ENCODE measurements at regions not wholly inside any gene's neighbourhood (a gene's known extent, or its start where the extent isn't known, plus 50 kb on each side); places are given as distances from the start of the nearest gene placed in this dataset.

DNA sequence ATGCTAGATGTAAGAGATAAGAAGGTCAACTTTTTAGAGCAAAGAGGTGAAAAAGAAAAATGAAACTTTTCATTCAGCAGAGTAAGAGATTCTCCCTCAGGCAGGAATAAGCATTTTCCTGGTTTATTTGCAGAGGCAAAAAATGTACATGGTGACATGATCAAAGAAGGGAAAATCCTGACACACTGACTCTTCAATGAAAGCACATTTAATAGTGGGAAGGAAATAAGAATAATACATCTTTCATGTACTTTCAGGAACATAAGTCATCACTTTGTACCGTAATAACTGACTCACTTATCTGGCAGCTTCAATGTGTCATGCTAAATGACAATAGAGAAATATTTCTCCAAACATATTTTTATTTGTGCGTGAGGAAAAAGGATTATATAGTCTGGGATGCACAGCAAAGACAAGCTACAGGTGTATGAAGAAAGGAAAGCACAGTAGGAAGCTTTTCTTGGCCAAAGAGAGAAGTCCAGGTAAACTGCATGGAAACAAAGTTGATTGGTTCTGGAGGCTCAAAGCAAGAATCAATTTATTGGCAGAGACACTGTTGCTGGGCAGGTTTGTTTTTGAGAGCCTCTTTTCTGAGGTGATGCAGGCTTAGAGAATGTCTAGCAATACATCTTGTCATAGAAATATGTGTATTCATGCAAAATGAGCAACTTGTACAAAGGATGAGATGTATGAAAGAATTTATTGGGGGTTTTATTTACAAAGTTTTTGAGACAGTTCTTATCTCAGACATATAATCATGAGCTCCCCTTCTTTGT is 1409.0 kb downstream of the PLA2G4A start:
- no peak for DNase-seq

DNA sequence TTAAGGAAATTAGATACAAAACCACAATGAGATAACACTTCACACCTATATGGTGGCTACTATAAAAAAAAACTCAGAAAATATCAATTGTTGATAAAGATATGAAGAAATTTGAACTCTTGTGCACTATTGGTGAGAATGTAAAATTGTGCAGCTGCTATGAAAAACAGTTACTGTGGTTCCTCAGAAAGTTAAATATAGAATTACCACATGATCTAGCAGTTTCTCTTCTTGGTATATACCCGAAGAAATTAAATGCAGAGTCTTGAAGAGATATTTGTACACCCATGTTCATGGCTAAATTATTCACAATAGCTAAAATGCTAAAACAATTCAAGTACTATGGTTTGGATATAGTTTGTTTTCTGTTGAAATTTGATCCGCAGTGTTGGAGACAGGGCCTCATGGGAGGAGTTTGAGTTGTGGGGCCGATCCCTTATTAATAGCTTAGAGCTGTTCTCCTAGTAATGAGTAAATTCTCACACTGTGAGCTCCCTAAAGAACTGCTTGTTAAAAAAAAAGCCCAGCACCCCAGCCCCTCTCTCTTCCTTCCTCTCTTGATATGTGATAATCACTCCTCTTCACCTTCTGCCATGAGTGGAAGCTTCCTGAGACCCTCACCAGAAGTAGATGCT is 1412.1 kb downstream of the PLA2G4A start:
- no peak for DNase-seq

DNA sequence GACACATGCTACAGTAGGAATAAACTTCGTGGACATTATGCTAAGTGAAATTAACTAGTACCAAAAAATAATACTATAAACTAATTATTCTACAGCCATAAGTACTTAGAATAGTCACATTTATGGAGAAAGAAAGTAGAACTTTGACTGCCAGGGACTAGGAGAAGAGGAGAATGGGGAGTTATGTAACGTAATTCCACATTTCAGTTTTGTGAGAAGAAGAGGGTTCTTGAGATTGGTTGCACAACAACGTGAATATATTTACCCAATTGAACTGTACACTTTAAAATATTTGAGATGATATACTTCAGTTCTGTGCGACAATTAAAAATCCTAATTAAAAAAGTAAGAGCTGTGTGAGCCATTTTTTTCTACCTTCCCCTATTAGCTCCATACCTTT is 1412.9 kb downstream of the PLA2G4A start:
- no peak for DNase-seq

DNA sequence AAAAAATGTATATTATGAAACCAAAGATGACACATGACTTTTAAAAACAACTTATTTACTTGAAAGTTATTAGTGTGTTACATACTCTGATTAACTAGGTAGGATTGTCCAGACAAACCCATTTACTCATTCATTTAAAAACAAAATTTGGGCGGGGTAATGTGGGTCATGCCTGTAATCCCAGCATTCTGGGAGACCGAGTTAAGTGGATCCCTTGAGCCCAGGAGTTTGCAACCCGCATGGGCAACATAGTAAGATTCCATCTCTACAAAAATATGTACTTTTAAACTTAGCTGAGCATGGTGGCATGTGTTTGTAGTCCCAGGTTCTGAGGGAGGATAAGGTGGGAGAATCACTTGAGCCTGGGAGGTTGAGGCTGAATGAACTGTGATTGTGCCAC is 1414.7 kb downstream of the PLA2G4A start:
- no peak for DNase-seq

DNA sequence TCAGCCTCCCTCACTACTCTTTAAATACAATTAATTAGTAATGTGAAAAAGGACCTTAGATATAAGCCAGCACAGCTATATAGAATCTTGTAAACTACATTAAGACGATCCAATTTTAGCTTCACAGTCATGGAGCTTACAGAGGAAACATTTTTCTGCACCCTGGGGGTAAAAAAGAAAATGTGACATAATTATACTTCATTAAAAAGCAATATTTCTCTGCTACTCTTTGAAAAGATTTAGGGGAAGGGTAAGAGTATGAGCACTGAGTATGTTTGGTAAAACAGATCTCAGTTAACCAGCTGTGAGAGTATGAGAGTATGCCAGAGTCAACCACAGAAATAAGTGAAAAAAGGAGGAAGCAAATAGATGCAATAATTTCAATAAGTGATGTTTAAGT is 1415.9 kb downstream of the PLA2G4A start:
- no peak for DNase-seq

DNA sequence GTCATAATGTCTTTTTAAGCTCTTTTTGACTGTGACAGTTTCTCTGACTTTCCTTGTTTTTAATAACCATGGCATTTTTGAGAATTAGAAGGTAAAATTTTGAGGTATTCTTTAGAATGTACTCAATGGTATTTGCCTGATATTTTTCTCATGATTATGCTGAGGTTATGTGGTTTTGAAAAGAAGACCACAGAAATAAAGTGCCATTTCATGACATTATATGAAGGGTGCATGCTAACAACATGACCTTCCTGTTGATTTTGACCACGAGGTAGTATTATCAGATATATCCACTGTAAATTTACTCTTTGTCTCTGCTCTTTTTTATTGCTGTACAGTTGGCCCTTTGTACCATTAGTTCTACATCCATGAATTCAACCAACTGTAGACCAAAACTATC is 1418.5 kb downstream of the PLA2G4A start:
- no peak for DNase-seq

DNA sequence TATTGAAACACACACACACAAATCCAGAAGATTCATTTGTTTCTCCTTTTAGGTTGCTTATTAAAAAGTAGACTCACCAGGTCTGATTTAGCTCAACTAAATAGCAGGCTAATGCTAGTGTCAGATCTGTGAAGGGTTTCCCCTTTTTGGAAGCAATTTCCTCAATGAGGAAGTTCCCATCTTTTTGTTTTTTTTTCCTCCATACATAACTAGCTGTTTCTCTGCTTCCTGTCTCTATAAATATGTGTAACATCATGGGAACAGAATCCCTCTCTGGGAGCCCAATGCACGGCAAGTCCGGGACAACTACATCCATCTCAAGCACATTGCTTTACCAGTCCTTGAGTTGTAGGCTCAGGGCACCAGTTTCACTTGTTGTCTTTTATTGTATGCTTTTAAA is 1421.1 kb downstream of the PLA2G4A start:
- DNase-seq, result no peak

DNA sequence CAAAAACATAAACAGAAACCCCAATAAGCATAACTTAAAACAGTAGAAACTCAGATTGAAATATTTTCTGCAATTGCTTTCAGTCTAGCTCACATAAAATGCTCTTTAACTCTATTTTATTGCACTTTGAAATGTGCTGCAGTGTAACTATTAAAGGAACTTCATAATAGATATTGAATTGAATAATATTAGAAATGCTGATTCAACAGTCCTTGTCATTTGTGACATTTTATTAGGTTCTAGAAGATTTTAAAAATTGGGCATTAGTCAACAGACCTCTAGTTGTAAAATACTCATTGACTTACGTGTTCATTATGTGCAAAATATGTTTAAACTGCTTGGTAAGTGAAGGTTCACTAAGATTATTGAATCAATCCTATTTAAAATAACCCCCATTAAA is 1422.3 kb downstream of the PLA2G4A start:
- no peak for DNase-seq

DNA sequence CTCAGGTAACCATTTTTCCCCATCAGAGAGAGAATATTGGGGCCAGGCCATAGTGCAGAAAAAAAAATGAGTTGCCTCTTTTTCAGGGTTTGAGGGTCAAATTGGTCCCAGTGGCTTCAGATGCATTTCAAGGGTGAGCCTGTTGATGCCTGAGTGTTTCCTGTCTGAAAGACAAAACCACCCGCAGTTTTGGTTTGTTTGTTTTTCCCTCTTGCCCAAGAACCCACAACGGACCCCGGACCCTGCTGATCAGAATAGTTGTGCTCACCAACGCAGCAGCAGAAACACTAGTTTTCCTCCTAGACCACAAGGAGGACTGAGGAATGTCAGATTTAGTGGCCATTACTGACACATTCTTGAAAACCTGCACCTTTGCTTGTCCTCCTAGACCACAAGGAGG is 1433.1 kb downstream of the PLA2G4A start:
- no peak for DNase-seq

DNA sequence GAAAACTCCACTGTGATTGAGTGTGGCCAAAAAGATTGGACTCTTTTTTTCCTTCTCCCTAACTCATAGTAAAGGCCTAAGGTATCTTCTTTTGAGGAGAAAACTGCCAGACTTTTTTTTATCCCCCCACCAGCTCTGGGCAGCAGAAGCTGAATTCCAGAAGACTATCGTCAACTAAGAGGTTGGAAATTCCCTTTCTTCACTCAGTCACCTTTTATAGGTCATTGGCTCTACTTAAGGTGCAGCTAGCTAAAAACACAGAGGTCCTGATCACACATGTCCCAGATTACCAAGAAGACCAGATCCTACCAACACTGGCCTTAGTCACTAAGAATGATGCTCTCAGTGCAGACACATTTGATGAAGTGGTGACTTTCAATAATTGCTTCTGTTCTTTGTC is 1441.2 kb downstream of the PLA2G4A start:
- DNase-seq, result no peak

DNA sequence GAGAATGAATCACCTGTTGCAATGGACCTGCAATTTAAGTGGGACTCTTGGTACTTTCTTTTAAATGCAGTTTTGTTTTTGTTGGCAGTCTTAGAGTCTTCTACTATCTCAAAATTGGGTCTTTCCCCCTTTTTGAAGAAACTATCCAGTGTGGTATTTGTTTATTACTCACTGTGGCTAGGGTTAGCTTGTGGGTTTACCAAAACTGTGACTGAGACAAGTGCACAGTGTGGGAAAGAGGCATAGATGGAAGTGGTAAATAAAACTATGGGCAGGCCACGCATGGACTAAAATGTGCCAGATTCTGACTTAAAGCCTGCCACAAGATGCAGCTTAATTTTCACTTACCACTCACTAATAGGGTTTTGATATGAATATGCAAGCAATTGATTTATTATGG is 1441.7 kb downstream of the PLA2G4A start:
- no peak for DNase-seq

DNA sequence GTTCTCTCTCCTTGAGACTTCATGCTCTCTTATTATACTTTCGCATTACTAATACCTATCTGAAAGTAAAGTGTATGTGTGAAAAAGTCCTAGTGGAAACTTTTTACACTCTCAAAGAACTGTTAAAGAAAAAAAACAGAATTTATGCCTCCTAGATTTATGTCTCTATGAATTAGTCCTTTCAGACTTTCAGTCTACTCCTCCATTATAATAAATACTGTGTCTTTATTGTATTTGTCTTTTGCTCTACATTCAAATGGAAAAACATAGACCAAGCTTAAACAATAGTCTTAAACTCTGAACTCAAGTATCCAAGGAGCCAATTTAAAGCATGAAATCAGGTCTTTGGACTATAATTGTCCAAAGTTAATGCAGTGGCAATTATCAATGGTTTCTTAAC is 1449.0 kb downstream of the PLA2G4A start:
- DNase-seq, result no peak

DNA sequence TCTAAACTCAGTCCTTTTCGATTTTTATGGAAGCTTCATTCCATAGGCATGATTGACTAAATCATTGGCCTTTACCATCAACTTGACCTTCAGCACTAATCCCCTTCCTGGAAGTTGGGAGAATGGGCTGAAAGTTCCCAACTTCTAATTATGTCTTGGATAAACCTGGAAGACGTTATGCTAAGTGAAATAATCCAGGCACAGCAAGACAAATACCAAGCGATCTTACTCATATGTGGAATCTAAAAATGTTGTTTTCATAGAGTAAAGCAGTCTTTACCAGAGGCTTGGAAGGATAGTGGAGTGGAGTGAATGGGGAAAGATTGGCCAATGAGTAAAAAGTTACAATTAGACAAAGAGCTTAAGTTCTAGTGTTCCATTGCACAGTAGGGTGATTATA is 1453.2 kb downstream of the PLA2G4A start:
- DNase-seq, result no peak

DNA sequence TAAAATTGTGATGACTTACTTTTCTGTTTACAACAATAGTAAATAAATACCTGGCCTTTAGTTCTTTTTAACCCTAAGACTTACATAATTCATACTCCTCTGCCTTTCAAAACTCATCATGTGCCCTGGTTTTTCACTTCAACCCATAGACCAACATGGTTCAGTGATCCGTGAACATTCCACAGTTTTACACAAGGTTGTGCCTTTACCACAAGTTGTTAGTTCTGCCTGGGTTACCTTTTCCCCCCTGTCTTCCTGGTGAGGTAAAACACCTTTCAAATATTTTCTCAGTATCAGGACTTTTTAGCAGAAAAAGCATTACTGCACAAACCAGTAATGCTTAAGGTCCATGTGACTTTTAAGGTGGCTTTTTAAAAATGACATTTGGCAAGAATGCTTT is 1466.4 kb downstream of the PLA2G4A start:
- DNase-seq, result no peak

DNA sequence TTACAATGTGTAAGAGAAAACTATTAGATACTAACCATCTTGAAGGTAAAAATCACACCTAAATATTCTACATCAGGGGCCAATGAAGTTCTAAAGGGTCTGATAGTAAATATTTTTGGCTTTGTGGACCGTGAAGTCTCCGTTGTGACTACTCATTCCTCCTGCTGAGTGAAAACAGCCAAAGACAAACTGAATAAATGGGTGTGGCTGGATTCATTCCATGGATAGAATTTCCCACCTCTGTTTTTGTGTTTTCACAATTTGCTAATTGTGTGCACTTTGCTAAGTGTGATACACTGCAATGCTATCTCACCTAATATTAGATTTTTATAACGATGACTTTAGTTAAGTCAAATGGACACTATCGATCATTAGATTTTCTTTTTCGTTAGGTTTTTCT is 1474.0 kb downstream of the PLA2G4A start:
- DNase-seq, result no peak

DNA sequence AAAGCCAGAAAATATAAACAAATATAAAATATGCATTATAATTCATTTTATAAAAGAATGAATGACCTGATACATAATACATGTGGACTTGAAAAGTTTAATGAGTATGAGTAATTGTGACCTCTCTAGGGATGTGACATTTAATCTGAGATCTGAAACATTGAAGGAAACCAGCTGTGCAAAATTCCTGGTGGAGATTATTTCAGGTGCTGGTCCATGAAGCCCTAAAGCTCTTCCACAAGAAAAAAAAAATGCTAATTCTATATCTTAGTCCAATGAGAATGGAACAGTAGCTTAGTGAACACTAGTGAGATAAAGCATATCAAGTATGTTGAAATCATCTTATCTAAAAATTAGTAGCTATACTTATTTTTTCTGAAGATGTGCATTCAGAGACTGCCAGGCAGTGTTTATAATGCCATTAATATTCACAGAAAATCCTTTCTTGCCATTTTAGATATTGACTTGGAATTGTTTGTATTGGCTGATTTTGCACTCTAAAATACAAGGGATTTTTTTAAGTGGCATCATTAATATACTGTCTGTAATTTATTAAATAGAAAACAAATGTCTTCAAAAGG is 1485.9 kb downstream of the PLA2G4A start:
- DNase-seq, result no peak

DNA sequence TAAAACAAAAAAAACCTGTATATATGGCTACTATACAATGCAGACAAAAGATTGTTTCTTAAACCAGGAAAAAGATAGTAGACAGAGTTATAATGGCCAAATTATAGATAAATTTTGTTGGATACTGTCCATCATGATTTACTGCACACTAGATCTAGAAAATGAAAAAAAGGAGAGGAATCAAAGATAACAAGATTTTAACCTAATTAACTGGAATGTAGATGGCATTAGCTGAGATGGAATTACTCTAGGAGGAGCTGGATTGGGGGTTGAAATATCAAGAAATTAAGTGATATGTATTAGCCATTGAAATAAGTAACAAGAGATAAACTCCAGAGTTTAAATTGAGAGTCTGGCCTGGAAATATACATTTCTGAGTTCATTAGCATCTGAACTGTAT is 1489.1 kb downstream of the PLA2G4A start:
- DNase-seq, result no peak

DNA sequence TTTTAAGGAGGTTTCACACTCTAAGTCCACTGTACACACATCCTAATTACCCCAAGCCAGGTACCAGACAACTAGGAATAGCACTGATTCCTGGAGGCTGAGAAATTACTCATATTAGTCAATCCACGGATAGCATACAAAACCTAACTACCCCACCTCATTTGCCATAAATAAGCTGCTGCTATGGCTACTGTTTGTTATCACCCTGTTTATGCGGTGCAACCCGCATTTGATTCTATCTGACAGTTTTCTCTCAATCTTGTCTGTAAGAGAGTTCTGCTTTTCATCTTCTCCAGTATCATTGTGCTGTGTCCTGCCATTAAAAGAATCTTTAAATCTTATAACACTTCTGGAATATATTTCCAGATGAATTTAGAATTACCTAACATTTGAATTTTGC is 1496.5 kb downstream of the PLA2G4A start:
- DNase-seq, result no peak

DNA sequence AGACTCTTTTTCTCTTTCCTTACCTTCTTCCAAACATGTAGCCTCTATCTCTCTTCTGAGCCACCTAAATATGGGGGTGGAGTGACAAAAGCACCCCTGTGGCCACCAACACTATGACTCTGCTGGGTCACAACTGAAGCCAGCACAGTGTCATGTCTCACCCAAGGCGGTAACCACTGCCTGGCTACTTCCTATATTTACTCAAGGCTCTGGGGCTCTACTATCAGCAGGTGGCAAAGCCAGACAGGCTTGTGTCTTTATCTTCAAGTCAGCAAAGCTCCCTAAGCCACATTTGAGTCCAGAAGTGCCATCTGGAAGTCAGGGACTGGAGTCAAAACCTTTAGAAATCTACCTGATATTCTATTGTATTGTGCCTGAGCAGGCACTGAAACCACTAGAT is 1515.2 kb downstream of the PLA2G4A start:
- no peak for DNase-seq

DNA sequence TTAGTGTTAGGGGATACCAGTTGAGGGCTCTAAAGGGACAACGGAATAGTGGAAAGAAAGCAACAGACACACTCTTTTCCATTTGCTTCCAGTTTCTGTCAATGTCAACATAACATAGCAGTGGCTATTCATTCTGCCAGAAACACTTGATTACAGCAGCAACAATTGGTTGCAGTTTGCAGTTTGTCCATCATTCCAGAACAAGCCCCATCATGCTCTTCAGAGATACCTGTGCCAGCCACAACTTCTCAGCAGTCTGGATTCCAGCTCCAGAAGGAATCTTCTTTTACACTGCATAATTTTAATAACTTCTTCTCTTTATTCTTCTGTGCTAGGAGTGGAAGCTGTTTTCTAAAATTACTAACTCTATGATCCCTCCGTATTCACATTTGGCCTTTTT is 1521.4 kb downstream of the PLA2G4A start:
- DNase-seq, result no peak

DNA sequence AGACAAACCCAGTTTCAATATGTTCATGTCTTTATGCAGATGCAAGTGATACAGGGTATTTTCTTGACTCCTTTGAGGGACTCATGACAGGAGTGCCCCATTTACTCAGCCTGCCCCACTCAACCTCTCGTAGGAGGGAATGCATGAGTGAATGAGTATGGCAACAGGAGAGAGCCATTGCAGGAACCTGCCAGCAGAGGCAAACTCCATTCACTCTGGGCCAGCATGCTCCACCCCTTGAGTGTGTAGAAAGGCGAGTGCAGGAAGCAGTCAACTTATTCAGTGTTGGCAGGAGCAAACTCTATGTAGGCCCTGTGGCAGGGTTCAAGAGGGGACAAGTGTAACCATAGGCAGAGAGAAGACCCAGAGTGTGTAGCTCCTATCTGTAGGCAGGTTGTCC is 1526.3 kb downstream of the PLA2G4A start:
- no peak for DNase-seq

DNA sequence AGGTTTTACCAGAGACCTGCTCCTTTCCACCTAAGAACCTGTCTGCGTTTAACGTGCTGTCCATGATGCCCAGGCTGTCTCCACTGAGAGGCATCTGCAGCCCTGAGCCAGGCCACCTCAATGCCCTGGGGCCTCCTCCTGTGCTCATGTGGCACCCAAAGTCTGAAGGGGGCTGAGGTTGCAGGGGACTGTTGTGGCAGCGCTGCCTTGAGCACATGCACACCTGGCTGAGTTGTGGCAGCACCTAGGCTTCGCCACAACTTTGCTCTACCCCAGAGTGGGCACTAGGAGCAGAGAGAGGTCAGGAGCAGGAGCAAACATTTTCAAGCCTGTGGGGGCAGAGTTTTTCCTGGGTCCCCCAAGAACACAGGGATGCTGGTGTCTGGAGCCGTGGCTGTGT is 1527.1 kb downstream of the PLA2G4A start:
- no peak for DNase-seq

DNA sequence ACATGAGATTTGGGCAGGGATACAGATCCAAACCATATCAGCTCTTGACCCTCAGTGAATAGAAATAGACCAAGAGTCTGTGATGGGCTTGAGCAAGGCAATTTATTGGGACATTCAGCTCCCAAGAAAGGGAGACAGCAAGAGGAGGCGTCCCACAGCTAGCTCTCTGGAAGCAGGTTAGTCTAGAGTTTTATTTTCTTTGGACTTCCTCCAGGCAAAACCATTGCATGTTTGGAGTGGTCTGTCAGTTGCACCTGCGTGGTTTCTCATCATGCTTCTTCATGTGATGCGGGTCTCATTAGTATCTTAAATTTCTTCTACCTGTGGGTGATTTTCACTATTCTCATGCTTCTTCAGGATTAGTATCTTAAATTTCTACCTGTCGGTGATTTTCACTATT is 1530.6 kb downstream of the PLA2G4A start:
- DNase-seq, result no peak

DNA sequence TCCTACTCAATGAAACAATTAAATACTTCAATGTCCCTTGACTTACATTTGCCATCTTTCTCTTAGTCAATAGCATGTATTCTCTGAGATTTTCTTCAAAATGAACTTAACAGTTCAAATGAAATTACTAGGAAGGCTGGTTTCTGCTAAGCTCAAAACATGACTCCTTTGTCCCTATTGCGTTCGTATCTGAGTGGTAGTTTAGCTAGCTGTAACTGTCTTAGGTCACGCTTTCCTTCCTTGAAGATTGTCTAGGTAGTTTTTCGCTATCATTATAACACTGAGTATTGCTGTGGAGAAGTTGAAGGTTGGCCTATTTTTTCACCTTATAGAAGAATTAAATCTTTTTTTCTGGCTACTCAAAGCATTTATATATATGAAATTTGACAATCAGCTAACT is 1535.2 kb downstream of the PLA2G4A start:
- DNase-seq, result no peak
